HEK293 (cell line): ENCODE measurements at regions not wholly inside any gene's neighbourhood (a gene's known extent, or its start where the extent isn't known, plus 50 kb on each side); places are given as distances from the start of the nearest gene placed in this dataset.

Experiments
- CTCF ChIA-PET: fragments of 350-600 bp; formaldehyde crosslinking; extraction: SDS; loops from one replicate; lab custom pipeline; 2021; ENCODE audit warnings: antibody characterized with exemption; lab: Yijun Ruan, JAX
- POLR2A ChIA-PET: fragments of 300-600 bp; formaldehyde crosslinking; extraction: SDS; loops from one replicate; lab custom pipeline; 2020; ENCODE audit warnings: antibody characterized with exemption, inconsistent platforms; lab: Yijun Ruan, JAX
- H3K27ac ChIP-seq: fragments of 200-500 bp; sonication (Bioruptor generic); 2 replicates; pipeline ENCODE4 v1.5.1; 2014; ENCODE audit warnings: low read depth, low read length, control low read depth, inconsistent platforms; ENCODE audit errors: extremely low read depth
- H3K36me3 ChIP-seq, 2 experiments: fragments of 200-500 bp in 1 of 2; sonication (Bioruptor generic) in 1 of 2; 1 replicate in 1 of 2; 2 replicates in 1 of 2; pipeline ENCODE4 v1.5.1; 2014 to 2017; ENCODE audit warnings: inconsistent platforms in 2 of 2, low read length in 2 of 2; ENCODE audit not compliant: control insufficient read depth in 2 of 2, insufficient read depth in 1 of 2
- H3K4me1 ChIP-seq: fragments of 200-500 bp; sonication (Bioruptor generic); 2 replicates; pipeline ENCODE4 v1.5.1; 2014; ENCODE audit warnings: mild to moderate bottlenecking, low read length, inconsistent platforms; ENCODE audit not compliant: control insufficient read depth, insufficient read depth
- H3K4me3 ChIP-seq: 2 replicates; pipeline ENCODE4 v1.5.1; 2011; ENCODE audit warnings: low read depth, mild to moderate bottlenecking, control low read depth, low read length, moderate library complexity
- H3K9me3 ChIP-seq: fragments of 200-500 bp; sonication (Bioruptor generic); 2 replicates; pipeline ENCODE4 v1.5.1; 2014; ENCODE audit warnings: low read depth, low read length, inconsistent platforms; ENCODE audit not compliant: control insufficient read depth, insufficient read depth
- AEBP2 ChIP-seq: fragments of 450-650 bp; formaldehyde crosslinking; IDR thresholded peaks from 2 replicates; pipeline ENCODE4 v1.5.1; 2016; ENCODE audit warnings: missing biosample characterization, missing genetic modification characterization, borderline replicate concordance
- ATF2 ChIP-seq: fragments of 450-650 bp; formaldehyde crosslinking; IDR thresholded peaks from 2 replicates; pipeline ENCODE4 v1.5.1; 2016; ENCODE audit warnings: missing biosample characterization, missing genetic modification characterization, low read depth
- INSM2 ChIP-seq: fragments of 450-650 bp; formaldehyde crosslinking; IDR thresholded peaks from 2 replicates; pipeline ENCODE4 v1.5.1; 2016; ENCODE audit warnings: missing biosample characterization, missing genetic modification characterization
- KLF1 ChIP-seq: fragments of 450-650 bp; formaldehyde crosslinking; IDR thresholded peaks from 2 replicates; pipeline ENCODE4 v1.5.1; 2016; ENCODE audit warnings: missing biosample characterization, missing genetic modification characterization
- MEIS1 ChIP-seq: sonication (generic); formaldehyde crosslinking; IDR thresholded peaks from 2 replicates; pipeline ENCODE4 v1.8.1; 2022; ENCODE audit warnings: missing genetic modification reagents, mild to moderate bottlenecking, borderline replicate concordance
- ZBTB17 ChIP-seq: fragments of 450-650 bp; formaldehyde crosslinking; IDR thresholded peaks from 2 replicates; pipeline ENCODE4 v1.5.1; 2016; ENCODE audit warnings: missing biosample characterization, missing genetic modification characterization
- ZNF157 ChIP-seq: fragments of 450-650 bp; formaldehyde crosslinking; IDR thresholded peaks from 2 replicates; pipeline ENCODE4 v1.5.1; 2016; ENCODE audit warnings: missing biosample characterization, missing genetic modification characterization
- ZNF2 ChIP-seq: fragments of 450-650 bp; formaldehyde crosslinking; IDR thresholded peaks from 2 replicates; pipeline ENCODE4 v1.5.1; 2016; ENCODE audit warnings: missing biosample characterization, missing genetic modification characterization
- ZNF202 ChIP-seq: fragments of 450-650 bp; formaldehyde crosslinking; IDR thresholded peaks from 2 replicates; pipeline ENCODE4 v1.5.1; 2016; ENCODE audit warnings: missing biosample characterization, missing genetic modification characterization, borderline replicate concordance
- ZNF214 ChIP-seq: fragments of 450-650 bp; formaldehyde crosslinking; IDR thresholded peaks from 2 replicates; pipeline ENCODE4 v1.5.1; 2017; ENCODE audit warnings: missing biosample characterization, mild to moderate bottlenecking, missing genetic modification characterization, borderline replicate concordance
- ZNF280D ChIP-seq: fragments of 450-650 bp; formaldehyde crosslinking; IDR thresholded peaks from 2 replicates; pipeline ENCODE4 v1.5.1; 2016; ENCODE audit warnings: missing biosample characterization, missing genetic modification characterization
- ZNF292 ChIP-seq: fragments of 450-650 bp; formaldehyde crosslinking; IDR thresholded peaks from 2 replicates; pipeline ENCODE4 v1.5.1; 2016; ENCODE audit warnings: low read depth, missing biosample characterization, missing genetic modification characterization, borderline replicate concordance
- ZNF350 ChIP-seq: fragments of 450-650 bp; formaldehyde crosslinking; IDR thresholded peaks from 2 replicates; pipeline ENCODE4 v1.5.0; 2017; ENCODE audit warnings: missing biosample characterization, mild to moderate bottlenecking, missing genetic modification characterization
- ZNF449 ChIP-seq: fragments of 450-650 bp; formaldehyde crosslinking; IDR thresholded peaks from 2 replicates; pipeline ENCODE4 v1.5.1; 2017; ENCODE audit warnings: missing biosample characterization, mild to moderate bottlenecking, missing genetic modification characterization, moderate library complexity
- ZNF501 ChIP-seq: fragments of 450-650 bp; formaldehyde crosslinking; IDR thresholded peaks from 2 replicates; pipeline ENCODE4 v1.5.1; 2016; ENCODE audit warnings: missing biosample characterization, missing genetic modification characterization
- ZNF513 ChIP-seq: fragments of 450-650 bp; IDR thresholded peaks from 2 replicates; pipeline ENCODE4 v1.5.1; 2018; ENCODE audit warnings: missing biosample characterization, missing genetic modification characterization
- ZNF530 ChIP-seq: fragments of 450-650 bp; formaldehyde crosslinking; IDR thresholded peaks from 2 replicates; pipeline ENCODE4 v1.5.1; 2016; ENCODE audit warnings: low read depth, missing biosample characterization, missing genetic modification characterization
- ZNF560 ChIP-seq: fragments of 450-650 bp; formaldehyde crosslinking; IDR thresholded peaks from 2 replicates; pipeline ENCODE4 v1.5.1; 2017; ENCODE audit warnings: missing biosample characterization, missing genetic modification characterization, borderline replicate concordance
- ZNF623 ChIP-seq: fragments of 450-650 bp; formaldehyde crosslinking; IDR thresholded peaks from 2 replicates; pipeline ENCODE4 v1.5.1; 2016; ENCODE audit warnings: missing biosample characterization, missing genetic modification characterization
- ZNF660 ChIP-seq: fragments of 450-650 bp; IDR thresholded peaks from 2 replicates; pipeline ENCODE4 v1.5.1; 2018; ENCODE audit warnings: missing biosample characterization, mild to moderate bottlenecking, missing genetic modification characterization
- ZNF777 ChIP-seq: fragments of 450-650 bp; formaldehyde crosslinking; IDR thresholded peaks from 2 replicates; pipeline ENCODE4 v1.5.1; 2017; ENCODE audit warnings: missing biosample characterization, missing genetic modification characterization, borderline replicate concordance
- ZNF785 ChIP-seq: fragments of 450-650 bp; formaldehyde crosslinking; IDR thresholded peaks from 2 replicates; pipeline ENCODE4 v1.5.1; 2016; ENCODE audit warnings: missing biosample characterization, missing genetic modification characterization
- ZXDB ChIP-seq: fragments of 450-650 bp; formaldehyde crosslinking; IDR thresholded peaks from 2 replicates; pipeline ENCODE4 v1.5.1; 2016; ENCODE audit warnings: missing biosample characterization, missing genetic modification characterization

GRCh38 chr18:984004-984403 lies 79.3 kb downstream of the ADCYAP1 start (continued):
- TF ChIP-seq AEBP2 (no peak), ZNF660 (tag by site-specific recombination) (no peak), ZNF623 (tag by site-specific recombination) (no peak), ZNF530 (tag by site-specific recombination) (no peak), ZNF449 (tag by site-specific recombination) (no peak), ZXDB (no peak), ZNF560 (tag by site-specific recombination) (no peak)

- no peaks in the 10 kb centered on the region for H3K4me1 ChIP-seq
- no peak overlapping the region for H3K27ac ChIP-seq
- H3K36me3 ChIP-seq = no peaks in the 10 kb centered on the region
- TF ChIP-seq ZNF292 (tag by site-specific recombination) (no peak), INSM2 (tag by site-specific recombination) (no peak), ZNF785 (no peak), ZNF2 (tag by site-specific recombination) (no peak), MEIS1 (no peak)
- no peaks in the 10 kb centered on the region for H3K9me3 ChIP-seq
- no peak overlapping the region for H3K4me3 ChIP-seq
- CTCF ChIA-PET = interaction anchor here (0.6 to 1.7 kb wide), 2 partner anchors 24 to 244 kb away, joined by 4 to 6 read pairs; no protein-coding TSS in a partner anchor
- POLR2A ChIA-PET = no interaction called here
These were observed 80.6 kb downstream of the ADCYAP1 start for GRCh38 chr18:985212-985661.

GRCh38 chr18:986051-986450 lies 81.4 kb downstream of the ADCYAP1 start:
- H3K4me3 ChIP-seq = no peak overlapping the region
- H3K27ac ChIP-seq = no peak overlapping the region
- ChIA-PET CTCF (interaction anchor here (0.6 kb wide), 1 partner anchor 1270 kb away, joined by 3 read pairs; no protein-coding TSS in a partner anchor), POLR2A (no interaction called here)
- no peaks in the 10 kb centered on the region for H3K36me3 ChIP-seq
- H3K4me1 ChIP-seq = no peaks in the 10 kb centered on the region
- no peaks in the 10 kb centered on the region for H3K9me3 ChIP-seq
- TF ChIP-seq ZNF202 (tag by site-specific recombination) = no peak
- no peak for TF ChIP-seq ZNF214 (tag by site-specific recombination)
- TF ChIP-seq ATF2 (tag by site-specific recombination) = no peak
- no peak for TF ChIP-seq ZNF350 (tag by site-specific recombination)
- TF ChIP-seq ZNF501 (tag by site-specific recombination) = no peak
- TF ChIP-seq ZBTB17 (tag by site-specific recombination) = no peak
- TF ChIP-seq KLF1 = no peak
- no peak for TF ChIP-seq ZNF157 (tag by site-specific recombination)
- no peak for TF ChIP-seq ZNF513 (tag by site-specific recombination)
- no peak for TF ChIP-seq ZNF777 (tag by site-specific recombination)
- no peak for TF ChIP-seq ZNF2 (tag by site-specific recombination)
- TF ChIP-seq ZNF280D (tag by site-specific recombination) = no peak
- no peak for TF ChIP-seq ZNF560 (tag by site-specific recombination)
